Peyer's patch (tissue), 4 donors: ENCODE measurements at regions not wholly inside any gene's neighbourhood (a gene's known extent, or its start where the extent isn't known, plus 50 kb on each side); places are given as distances from the start of the nearest gene placed in this dataset.

Source experiments
- POLR2A ChIP-seq, 2 donors: fragments of 450-650 bp; IDR thresholded peaks; one replicate each; pipeline ENCODE4 v1.5.1; 2017; ENCODE audit warnings: antibody characterized with exemption in 2 of 2, mild to moderate bottlenecking in 2 of 2, moderate library complexity in 2 of 2
- TF ChIP-seq, protein P1 (sequence below), 6 experiments: fragments of 450-650 bp in 4 of 6; fragments of 200-600 bp in 2 of 6; sonication (generic) in 1 of 6; IDR thresholded peaks; one replicate each; pipeline ENCODE4 v1.5.1; 2017 to 2019; ENCODE audit warnings: antibody characterized with exemption in 6 of 6, mild to moderate bottlenecking in 3 of 6, moderate library complexity in 1 of 6

DNA sequence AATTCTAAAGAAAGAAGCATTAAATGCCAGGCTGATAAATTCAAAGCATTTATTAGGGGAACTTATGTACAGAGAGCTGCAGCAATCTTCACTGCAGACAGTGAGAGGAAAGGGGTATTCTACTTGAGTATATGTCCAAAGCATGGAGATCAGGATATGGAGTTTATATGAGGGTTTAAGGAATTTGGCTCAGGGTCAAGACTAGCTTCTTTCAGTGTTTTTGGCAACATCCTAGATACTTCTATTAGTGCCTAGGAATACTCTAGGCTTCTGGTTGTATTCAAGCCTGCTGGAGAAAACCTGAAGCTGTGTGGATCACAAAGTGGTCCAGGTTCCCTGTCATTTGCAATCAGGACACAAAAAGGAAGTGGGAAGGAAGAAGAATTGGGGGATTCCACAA lies 194.6 kb downstream of the CETN3 start:
- TF ChIP-seq, protein P1, sequence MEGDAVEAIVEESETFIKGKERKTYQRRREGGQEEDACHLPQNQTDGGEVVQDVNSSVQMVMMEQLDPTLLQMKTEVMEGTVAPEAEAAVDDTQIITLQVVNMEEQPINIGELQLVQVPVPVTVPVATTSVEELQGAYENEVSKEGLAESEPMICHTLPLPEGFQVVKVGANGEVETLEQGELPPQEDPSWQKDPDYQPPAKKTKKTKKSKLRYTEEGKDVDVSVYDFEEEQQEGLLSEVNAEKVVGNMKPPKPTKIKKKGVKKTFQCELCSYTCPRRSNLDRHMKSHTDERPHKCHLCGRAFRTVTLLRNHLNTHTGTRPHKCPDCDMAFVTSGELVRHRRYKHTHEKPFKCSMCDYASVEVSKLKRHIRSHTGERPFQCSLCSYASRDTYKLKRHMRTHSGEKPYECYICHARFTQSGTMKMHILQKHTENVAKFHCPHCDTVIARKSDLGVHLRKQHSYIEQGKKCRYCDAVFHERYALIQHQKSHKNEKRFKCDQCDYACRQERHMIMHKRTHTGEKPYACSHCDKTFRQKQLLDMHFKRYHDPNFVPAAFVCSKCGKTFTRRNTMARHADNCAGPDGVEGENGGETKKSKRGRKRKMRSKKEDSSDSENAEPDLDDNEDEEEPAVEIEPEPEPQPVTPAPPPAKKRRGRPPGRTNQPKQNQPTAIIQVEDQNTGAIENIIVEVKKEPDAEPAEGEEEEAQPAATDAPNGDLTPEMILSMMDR (IDR thresholded peaks at IDR 0.05) = no peak
- no peak for TF ChIP-seq POLR2A (IDR thresholded peaks at IDR 0.05)
